ENCODE measurements at regions not wholly inside any gene's neighbourhood (a gene's known extent, or its start where the extent isn't known, plus 50 kb on each side); places are given as distances from the start of the nearest gene placed in this dataset.
"Not testable (repeated sequence)": the region's sequence is repeated elsewhere in the genome, so short reads cannot be mapped to it uniquely, and the experiment has no call there.

- no peak for DNase-seq
These were observed 87.5 kb upstream of the TMEM170B start for GRCh38 chr6:11450037-11450436.

- DNase-seq: no peak
These were observed 88.1 kb upstream of the TMEM170B start for GRCh38 chr6:11449408-11449807.

- DNase-seq: no peak
These were observed 89.5 kb upstream of the TMEM170B start for GRCh38 chr6:11448038-11448437.

GRCh38 chr6:11447265-11447664 is 90.3 kb upstream of the TMEM170B start:
- no peak for DNase-seq

- DNase-seq: no peak
These were observed 92.4 kb upstream of the TMEM170B start for GRCh38 chr6:11445146-11445545.

- not testable (repeated sequence) for DNase-seq
These were observed 94.4 kb upstream of the TMEM170B start for GRCh38 chr6:11443125-11443524.

- DNase-seq: no peak
These were observed 95.1 kb upstream of the TMEM170B start for GRCh38 chr6:11442495-11442894.

- DNase-seq: no peak
These were observed 97.7 kb upstream of the TMEM170B start for GRCh38 chr6:11439876-11440275.

- no peak for DNase-seq
These were observed 98.5 kb upstream of the TMEM170B start for GRCh38 chr6:11439017-11439420.

- no peak for DNase-seq
These were observed 99.6 kb upstream of the TMEM170B start for GRCh38 chr6:11437824-11438459.

GRCh38 chr6:11436508-11437096 is 100.9 kb upstream of the TMEM170B start:
- DNase-seq: no peak

GRCh38 chr6:11434565-11435326 is 102.8 kb upstream of the TMEM170B start:
- DNase-seq: no peak

GRCh38 chr6:11433860-11434259 is 103.7 kb upstream of the TMEM170B start:
- DNase-seq: no peak

- no peak for DNase-seq
These were observed 104.7 kb upstream of the TMEM170B start for GRCh38 chr6:11432713-11433450.

GRCh38 chr6:11432091-11432490 is 105.5 kb upstream of the TMEM170B start:
- no peak for DNase-seq

GRCh38 chr6:11431455-11431937 is 106.1 kb upstream of the TMEM170B start:
- DNase-seq: no peak

GRCh38 chr6:11430036-11430435 is 107.5 kb upstream of the TMEM170B start:
- no peak for DNase-seq

- DNase-seq: no peak
These were observed 108.0 kb upstream of the TMEM170B start for GRCh38 chr6:11429577-11429976.

GRCh38 chr6:11428895-11429294 is 108.7 kb upstream of the TMEM170B start:
- no peak for DNase-seq

GRCh38 chr6:11428371-11428770 is 109.2 kb upstream of the TMEM170B start:
- DNase-seq: no peak

GRCh38 chr6:11427723-11428245 is 109.8 kb upstream of the TMEM170B start:
- no peak for DNase-seq

GRCh38 chr6:11427091-11427722 is 110.3 kb upstream of the TMEM170B start:
- no peak for DNase-seq

- no peak for DNase-seq
These were observed 111.0 kb upstream of the TMEM170B start for GRCh38 chr6:11426571-11426970.
